ENCODE measurements at regions not wholly inside any gene's neighbourhood (a gene's known extent, or its start where the extent isn't known, plus 50 kb on each side); places are given as distances from the start of the nearest gene placed in this dataset.

DNA sequence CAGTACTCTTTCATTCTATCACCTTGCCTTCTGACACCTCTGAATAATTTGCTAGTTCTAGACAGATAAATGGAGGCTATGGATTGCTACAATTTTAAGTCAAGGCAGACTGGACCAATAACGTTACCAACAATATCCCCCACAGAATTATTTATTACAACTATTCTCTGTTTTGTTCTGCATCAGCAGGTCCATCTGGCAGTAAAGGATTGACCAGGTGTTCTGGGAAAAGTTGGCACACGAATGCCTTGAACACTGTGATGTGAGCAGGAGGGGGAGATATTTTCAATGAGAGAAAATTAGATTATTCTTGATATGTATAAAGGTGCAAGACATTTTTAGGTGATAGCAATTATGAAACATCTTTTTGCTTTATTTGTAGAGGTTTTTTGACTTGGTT lies 718.8 kb upstream of the TMPRSS15 start:
- intact Hi-C loops (cut with DNase I; ENCODE audit: low total_unique reads) = no loop called here
- H3K4me3 ChIP-seq = no peak overlapping the region
- in situ Hi-C loops (cut with MboI; ENCODE audit: low sequenced_read_pairs in 4 of 4) = no loop called here
- H3K27me3 ChIP-seq = no peaks in the 10 kb centered on the region
- no peaks in the 10 kb centered on the region for H3K36me3 ChIP-seq
- DNase-seq = no peak
- TF ChIP-seq, protein P1, sequence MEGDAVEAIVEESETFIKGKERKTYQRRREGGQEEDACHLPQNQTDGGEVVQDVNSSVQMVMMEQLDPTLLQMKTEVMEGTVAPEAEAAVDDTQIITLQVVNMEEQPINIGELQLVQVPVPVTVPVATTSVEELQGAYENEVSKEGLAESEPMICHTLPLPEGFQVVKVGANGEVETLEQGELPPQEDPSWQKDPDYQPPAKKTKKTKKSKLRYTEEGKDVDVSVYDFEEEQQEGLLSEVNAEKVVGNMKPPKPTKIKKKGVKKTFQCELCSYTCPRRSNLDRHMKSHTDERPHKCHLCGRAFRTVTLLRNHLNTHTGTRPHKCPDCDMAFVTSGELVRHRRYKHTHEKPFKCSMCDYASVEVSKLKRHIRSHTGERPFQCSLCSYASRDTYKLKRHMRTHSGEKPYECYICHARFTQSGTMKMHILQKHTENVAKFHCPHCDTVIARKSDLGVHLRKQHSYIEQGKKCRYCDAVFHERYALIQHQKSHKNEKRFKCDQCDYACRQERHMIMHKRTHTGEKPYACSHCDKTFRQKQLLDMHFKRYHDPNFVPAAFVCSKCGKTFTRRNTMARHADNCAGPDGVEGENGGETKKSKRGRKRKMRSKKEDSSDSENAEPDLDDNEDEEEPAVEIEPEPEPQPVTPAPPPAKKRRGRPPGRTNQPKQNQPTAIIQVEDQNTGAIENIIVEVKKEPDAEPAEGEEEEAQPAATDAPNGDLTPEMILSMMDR (IDR thresholded peaks at IDR 0.05 in 4 of 5, conservative IDR thresholded peaks at IDR 0.05 in 1 of 5) = no peak
- no peak overlapping the region for H3K27ac ChIP-seq
- no peaks in the 10 kb centered on the region for H3K9me3 ChIP-seq
- ATAC-seq = no peak
- H3K4me1 ChIP-seq = no peaks in the 10 kb centered on the region

DNA sequence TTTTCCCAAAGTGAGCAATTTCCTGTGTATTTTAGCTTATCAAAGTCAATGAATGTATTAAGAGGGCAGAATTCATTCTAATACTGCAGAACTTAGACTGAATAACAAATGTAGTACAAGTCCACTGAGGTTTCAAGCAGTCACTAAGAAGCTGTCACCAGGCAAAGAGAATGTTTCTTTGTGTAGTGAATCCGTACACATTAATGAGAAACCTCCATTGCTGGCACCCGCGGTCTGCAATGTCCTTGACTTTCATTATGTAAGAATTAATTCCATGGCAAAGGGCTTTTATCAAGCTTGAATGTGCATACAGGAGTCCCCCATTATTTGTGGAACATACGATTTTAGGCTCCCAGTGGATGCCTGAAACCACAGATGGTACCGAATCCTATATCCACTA lies 719.5 kb upstream of the TMPRSS15 start:
- H3K36me3 ChIP-seq = no peaks in the 10 kb centered on the region
- no peaks in the 10 kb centered on the region for H3K9me3 ChIP-seq
- no peak overlapping the region for H3K4me3 ChIP-seq
- no peaks in the 10 kb centered on the region for H3K4me1 ChIP-seq
- H3K27me3 ChIP-seq = no peaks in the 10 kb centered on the region
- ATAC-seq (no peak), DNase-seq (no peak)
- no peak overlapping the region for H3K27ac ChIP-seq
- intact Hi-C loops (cut with DNase I; ENCODE audit: low total_unique reads) = no loop called here
- in situ Hi-C loops (cut with MboI; ENCODE audit: low sequenced_read_pairs in 4 of 4) = no loop called here
- no peak for TF ChIP-seq POLR2A (IDR thresholded peaks at IDR 0.05)
- TF ChIP-seq, protein P1 (IDR thresholded peaks at IDR 0.05 in 4 of 5, conservative IDR thresholded peaks at IDR 0.05 in 1 of 5) = no peak

DNA sequence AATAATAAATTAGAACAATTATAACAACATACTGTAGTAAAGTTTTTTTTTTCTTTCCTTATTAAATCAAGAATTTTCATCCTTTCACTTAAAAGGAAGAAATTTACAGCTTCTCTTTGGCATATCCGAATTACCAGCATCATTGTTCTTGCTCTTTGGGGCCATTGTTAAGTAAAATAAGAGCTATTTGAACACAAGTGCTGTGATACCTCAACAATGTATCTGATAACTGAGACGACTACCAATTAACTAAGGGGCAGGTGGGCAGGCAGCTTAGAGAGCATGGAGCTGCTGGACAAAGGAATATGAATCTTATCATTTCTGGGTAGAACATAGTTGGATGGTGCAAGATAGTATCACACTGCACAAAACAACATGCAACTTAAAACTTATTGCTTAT lies 719.9 kb upstream of the TMPRSS15 start:
- H3K27me3 ChIP-seq = no peaks in the 10 kb centered on the region
- ATAC-seq = no peak
- no peaks in the 10 kb centered on the region for H3K36me3 ChIP-seq
- H3K4me3 ChIP-seq = no peak overlapping the region
- TF ChIP-seq, protein P1 (IDR thresholded peaks at IDR 0.05 in 4 of 5, conservative IDR thresholded peaks at IDR 0.05 in 1 of 5) = no peak
- TF ChIP-seq POLR2A (IDR thresholded peaks at IDR 0.05) = no peak
- intact Hi-C loops (cut with DNase I; ENCODE audit: low total_unique reads) (no loop called here), in situ Hi-C loops (cut with MboI; ENCODE audit: low sequenced_read_pairs in 4 of 4) (no loop called here)
- no peak overlapping the region for H3K27ac ChIP-seq
- no peak for DNase-seq
- no peaks in the 10 kb centered on the region for H3K4me1 ChIP-seq
- no peaks in the 10 kb centered on the region for H3K9me3 ChIP-seq

DNA sequence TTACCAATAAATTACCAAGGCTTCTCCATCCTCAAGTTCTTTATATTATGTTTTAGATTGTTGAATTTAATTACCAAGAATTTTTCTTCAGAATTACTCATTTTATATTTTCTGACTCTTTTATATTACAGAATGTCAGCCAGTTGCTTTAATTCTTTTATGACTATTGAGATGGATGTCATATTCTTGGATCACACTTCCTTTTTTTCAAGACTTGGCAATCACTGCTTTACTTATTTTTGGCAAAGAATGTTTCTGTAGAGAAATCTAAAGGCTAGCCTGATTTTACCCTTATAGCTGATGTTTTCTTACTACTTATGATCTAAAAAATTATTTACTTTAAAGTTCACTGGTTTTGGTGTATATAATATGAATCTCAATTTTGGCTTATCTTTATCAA lies 721.1 kb upstream of the TMPRSS15 start:
- no peak for DNase-seq
- Histone ChIP-seq H3K36me3 (no peaks in the 10 kb centered on the region), H3K4me1 (no peaks in the 10 kb centered on the region), H3K27me3 (no peaks in the 10 kb centered on the region), H3K4me3 (no peak overlapping the region), H3K9me3 (no peaks in the 10 kb centered on the region), H3K27ac (no peak overlapping the region)
- no peak for ATAC-seq
- in situ Hi-C loops (cut with MboI; ENCODE audit: low sequenced_read_pairs in 4 of 4) (no loop called here), intact Hi-C loops (cut with DNase I; ENCODE audit: low total_unique reads) (no loop called here)
- TF ChIP-seq, protein P1 (IDR thresholded peaks at IDR 0.05 in 4 of 5, conservative IDR thresholded peaks at IDR 0.05 in 1 of 5) = no peak
- no peak for TF ChIP-seq POLR2A (IDR thresholded peaks at IDR 0.05)

DNA sequence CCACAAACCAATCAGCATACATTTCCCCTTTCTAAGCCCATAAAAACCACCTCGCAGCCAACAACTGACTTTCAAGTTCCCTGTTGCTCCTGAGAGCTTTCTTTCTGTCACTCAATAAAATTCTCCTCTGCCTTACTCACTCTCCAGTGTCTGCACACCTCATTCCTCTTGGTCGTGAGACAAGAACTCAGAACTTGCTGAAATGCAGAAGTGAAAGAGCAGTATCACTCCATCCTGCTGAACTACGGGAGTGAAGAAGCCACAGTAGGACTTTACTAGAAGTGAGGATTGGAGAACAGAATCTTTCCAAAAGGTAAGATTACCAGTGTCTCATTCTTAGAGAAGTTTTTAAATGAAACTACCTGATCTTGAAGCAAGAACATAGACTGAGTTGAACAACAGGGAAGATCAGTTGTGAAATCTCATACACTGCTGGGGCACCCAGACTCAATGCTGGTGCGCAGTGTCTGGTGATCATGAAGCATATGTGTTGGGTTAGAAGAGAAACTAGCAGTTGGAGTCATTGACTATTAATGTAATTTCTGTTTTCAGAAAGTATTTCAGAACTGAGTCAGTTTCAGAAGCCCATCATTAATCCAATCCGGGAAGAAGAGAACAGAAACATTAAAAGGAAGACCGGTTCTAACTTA lies 726.9 kb upstream of the TMPRSS15 start:
- Histone ChIP-seq H3K9me3 (no peaks in the 10 kb centered on the region), H3K27me3 (no peaks in the 10 kb centered on the region), H3K27ac (no peak overlapping the region), H3K4me3 (no peak overlapping the region), H3K36me3 (no peaks in the 10 kb centered on the region), H3K4me1 (no peaks in the 10 kb centered on the region)
- in situ Hi-C loops (cut with MboI; ENCODE audit: low sequenced_read_pairs in 4 of 4) = no loop called here
- intact Hi-C loops (cut with DNase I; ENCODE audit: low total_unique reads) = no loop called here
- DNase-seq = no peak
- TF ChIP-seq POLR2A (IDR thresholded peaks at IDR 0.05) = no peak
- no peak for ATAC-seq

Measured in gastrocnemius medialis (tissue), 4 donors.